ENCODE measurements at regions not wholly inside any gene's neighbourhood (a gene's known extent, or its start where the extent isn't known, plus 50 kb on each side); places are given as distances from the start of the nearest gene placed in this dataset.
"Not testable (repeated sequence)": the region's sequence is repeated elsewhere in the genome, so short reads cannot be mapped to it uniquely, and the experiment has no call there.

- DNase-seq: not testable (repeated sequence)
Measured at GRCh38 chr7:9919-10318, 182.5 kb upstream of the FAM20C start.

- not testable (repeated sequence) for DNase-seq
Measured at GRCh38 chr7:32565-33280, 159.6 kb upstream of the FAM20C start.

DNA sequence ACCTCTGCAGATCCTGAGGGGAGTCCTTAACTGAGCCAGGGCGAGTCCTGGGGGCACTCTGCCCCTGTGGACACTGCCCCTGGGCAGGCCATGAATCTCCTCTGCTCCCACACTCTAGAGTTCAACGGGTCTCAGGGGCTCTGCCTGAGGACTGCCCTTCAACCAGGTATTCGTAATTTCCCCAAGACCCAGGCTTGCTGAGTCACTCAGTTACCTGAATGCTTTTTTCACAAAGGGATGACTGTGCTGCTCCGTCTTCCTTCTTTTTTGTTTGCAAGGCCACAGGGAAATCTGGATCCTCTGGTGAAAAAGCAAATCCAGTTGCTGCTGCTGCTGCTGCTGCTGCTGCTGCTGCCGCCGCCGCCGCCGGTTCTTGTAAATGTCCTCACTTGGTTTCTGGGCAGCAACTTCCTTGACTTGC lies 157.2 kb upstream of the FAM20C start:
- not testable (repeated sequence) for DNase-seq

- not testable (repeated sequence) for DNase-seq
Measured at GRCh38 chr7:36539-36938, 155.8 kb upstream of the FAM20C start.

- not testable (repeated sequence) for DNase-seq
Measured at GRCh38 chr7:37656-38055, 154.7 kb upstream of the FAM20C start.

DNA sequence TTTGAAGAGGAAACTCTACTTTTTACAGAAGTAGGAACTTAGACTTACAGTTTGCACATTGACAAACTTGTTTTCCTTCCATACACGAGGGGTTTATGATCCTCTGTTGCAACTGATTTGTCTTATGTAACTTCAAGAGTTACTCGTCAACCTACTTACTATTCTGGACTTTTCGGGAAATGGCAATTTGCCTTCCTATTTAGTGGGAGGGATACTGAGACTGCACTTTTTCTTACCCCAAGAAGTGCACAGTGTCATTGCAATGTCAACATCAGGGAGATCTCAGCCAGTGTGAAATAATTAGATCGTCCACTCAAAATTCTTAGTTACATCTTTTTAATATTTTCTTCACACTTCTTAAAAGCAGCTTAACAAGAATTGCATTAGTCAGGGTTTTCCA lies 153.9 kb upstream of the FAM20C start:
- not testable (repeated sequence) for DNase-seq

DNA sequence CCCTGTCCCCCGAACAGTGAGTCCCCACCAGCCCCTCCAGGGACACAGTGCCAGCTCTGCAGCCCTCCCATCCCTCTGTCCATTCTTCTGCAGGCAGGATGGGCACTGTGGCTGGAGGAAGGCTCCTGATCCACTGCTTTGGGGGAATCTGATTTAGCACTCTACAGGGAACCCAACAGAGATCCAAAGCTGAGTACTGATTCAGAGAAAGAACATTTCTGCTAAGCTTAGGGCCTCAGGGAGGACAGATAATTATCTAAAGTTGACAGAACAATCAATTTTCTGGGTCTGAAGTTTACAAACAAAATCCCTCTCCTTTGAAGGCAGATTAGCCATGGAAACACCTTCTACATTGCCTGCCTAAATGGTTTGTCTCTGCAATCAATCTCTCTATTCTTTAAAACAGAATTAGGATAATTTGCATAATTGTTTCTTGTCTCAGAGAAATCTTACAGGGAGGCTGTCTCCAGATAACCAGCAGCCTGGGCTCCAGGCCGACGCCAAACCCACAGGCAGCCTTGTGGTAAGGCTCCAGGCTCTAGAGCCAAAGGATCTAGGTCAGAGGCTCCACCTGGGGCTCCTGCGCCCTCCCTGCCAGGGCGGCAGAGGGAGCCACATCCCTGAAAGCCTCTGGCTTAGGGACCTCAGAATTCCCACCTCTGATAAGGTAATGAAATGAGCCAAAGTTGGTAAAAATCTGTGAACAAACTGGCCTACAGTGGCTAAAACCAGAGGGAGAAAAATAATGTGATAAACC lies 152.2 kb upstream of the FAM20C start:
- DNase-seq: peak; percentile 28

DNA sequence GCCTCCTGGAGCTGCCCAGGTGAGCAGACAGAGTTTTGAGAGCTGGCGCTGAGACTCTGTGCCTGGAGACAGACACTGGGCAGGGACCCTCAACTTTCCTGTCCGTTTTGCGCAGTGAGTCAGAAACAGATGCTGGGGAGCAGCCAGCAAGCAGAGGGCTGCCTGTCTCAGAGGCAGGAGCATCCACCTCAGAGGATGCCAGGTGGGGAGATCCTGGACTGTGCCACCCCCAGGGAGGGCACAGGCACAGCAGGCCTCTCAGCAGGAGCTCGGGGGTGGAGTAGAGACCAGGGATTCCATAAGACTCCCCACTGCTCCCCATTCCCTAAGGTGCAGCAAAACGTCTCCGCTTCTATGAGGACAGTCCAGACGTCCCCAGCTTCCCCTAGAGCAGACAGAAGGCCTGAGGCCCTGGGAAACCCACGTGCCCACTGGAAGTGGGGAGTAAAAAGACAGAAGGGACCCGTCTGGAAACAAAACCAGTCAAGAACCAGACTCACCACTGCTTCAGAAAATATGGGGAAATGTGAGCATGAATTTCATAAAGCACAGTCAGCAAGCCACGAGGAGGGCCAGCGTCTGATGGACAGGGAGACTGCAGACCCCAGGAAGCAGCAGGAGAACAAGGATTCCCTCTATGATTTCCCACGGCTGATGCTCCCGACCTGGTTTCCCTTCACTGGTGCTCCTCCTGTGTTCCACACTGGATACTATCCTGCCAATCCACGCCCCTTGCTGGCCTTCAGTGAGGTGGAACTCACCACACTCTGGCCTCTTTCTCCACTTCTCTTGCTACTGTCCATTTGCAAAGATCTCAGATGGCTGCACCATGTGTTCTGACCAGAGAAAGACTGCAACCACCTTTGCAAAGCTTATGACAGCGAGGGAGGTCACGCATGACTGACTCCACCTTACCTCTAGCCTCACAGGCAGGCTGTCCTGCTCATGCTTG lies 151.3 kb upstream of the FAM20C start:
- DNase-seq: no peak

- DNase-seq: no peak
Measured at GRCh38 chr7:41917-42565, 150.3 kb upstream of the FAM20C start.

GRCh38 chr7:43791-44540 lies 148.4 kb upstream of the FAM20C start:
- no peak for DNase-seq

GRCh38 chr7:44541-44896 lies 147.9 kb upstream of the FAM20C start:
- no peak for DNase-seq

DNA sequence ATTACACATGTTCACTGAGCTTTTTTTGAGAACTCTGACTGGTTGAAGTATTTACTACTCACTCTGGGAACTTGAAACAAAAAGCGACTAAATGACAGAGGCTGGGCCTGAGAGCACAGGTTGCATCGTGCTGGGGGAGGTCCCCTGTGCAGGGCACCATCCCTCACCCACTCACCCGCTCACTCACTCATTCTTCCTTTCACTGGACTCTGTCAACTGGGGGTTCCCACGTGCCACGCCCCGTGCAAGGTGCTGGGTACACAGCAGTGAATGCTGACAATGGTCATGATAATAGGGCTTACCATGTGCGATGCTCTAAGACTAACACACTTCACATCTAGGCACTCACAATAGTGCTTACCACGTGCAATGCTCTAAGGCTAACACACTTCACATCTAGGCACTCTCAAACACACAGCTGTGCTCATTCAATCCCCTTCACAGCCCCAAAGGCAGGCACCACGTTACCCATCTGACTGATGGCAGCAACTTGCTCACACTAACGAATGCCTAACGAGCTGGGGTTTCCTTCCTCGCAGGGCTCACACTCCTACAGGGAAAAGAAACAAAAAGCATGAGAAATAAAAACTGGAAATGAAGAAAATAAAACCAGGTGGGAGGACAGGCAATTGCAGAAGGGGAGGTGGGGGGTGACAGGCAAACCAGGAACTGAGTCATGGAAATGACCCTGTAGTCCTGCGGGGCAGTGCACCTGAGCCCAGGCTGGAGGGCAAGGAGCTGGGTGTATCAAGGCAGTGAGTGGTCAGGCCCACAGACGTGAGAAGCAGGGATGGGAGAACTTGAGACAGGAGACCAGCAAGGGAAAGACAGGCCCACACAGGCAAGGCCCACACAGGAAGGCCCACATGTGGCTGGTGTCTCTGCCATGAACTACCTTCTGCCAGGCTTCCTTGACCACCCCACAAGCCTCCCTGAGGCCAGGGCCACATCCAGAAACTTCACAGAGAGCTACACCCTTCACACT lies 147.0 kb upstream of the FAM20C start:
- DNase-seq: no peak

DNA sequence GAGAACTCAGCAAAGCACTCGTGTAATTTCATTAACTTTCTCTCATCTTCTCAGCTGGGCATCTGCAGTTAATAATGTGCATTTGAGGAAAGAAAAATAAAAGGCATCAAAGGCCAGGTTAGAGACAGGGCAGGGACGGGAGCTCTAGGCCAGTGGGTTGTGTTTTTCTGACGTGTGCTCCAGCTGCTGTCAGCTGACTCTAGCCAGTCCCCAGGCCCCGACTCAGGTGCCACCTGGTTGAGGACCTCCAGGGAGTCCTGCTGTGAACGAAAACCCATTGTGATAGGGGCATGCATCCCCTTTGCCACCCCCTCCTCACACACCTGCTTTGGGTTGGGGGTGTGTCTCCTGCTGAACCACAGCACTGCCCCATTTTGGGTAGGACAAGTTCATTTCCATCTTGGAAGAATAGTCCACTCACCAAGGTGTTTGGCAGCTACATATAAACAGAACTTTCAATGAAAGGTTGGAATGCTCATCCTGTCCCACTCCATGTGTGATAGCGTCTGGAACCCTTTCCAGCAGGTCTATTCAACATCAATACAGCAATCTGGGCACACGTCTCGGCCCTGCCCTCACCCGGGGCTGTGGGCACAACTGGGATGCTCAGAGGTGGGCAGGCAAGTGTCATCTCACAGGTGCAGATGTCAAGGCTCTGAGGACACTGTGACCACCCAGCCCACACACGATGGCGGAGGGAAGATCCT lies 146.1 kb upstream of the FAM20C start:
- DNase-seq: no peak

DNA sequence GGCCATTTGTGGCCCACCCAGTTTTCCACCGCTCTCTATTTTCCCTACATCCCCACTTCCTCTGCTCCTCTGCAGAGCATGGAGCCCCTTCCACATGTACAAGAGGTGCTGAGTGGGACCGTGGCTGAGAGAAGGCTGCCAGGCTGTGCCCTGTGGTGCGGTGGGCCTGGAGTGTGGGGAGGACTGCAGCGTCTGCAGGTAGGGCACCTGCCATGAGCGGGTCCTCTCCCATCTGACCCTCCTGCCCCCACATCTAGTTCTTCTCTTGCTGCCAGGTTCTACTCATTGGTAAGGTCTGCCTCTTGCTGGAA lies 145.6 kb upstream of the FAM20C start:
- no peak for DNase-seq

GRCh38 chr7:51456-52068 lies 140.8 kb upstream of the FAM20C start:
- no peak for DNase-seq

DNA sequence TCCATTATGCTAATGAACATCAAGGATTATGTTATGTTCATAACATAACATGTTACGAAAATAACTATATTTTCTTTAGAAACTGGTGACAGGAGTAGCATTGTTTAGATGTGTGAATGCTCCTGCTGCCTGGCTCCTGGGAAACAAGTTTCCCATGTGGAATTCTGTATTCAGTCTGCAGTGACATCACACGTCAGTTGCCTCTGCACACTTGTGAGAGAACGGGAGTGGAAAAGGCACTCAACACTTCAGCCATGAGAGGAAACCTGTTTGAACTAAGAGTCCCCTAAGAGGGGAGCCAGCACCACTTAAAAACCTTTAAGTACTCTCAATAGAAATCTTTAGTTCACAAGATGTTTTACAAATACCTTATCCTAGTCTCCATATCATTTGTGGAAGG lies 140.3 kb upstream of the FAM20C start:
- no peak for DNase-seq

DNA sequence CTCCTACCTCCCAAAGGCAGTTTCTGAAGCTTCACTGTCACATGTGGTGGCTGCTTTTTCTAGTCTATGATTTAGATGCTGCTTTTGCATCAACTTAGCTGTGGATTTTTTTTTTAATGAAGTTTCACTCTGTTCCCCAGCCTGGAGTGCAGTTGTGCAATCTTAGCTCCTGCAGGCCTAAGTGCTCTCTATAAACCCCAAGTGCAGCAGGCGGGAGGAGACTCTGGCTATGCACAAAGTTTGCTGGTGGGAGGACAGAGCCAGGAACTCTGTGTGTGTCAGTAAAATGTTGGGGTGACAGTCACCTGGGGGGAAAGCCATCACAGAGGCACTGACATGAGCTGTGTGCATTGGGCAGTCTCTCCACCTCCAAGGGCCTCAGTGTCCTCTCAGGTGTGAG lies 138.8 kb upstream of the FAM20C start:
- DNase-seq: no peak

GRCh38 chr7:54615-55014 lies 137.8 kb upstream of the FAM20C start:
- no peak for DNase-seq

DNA sequence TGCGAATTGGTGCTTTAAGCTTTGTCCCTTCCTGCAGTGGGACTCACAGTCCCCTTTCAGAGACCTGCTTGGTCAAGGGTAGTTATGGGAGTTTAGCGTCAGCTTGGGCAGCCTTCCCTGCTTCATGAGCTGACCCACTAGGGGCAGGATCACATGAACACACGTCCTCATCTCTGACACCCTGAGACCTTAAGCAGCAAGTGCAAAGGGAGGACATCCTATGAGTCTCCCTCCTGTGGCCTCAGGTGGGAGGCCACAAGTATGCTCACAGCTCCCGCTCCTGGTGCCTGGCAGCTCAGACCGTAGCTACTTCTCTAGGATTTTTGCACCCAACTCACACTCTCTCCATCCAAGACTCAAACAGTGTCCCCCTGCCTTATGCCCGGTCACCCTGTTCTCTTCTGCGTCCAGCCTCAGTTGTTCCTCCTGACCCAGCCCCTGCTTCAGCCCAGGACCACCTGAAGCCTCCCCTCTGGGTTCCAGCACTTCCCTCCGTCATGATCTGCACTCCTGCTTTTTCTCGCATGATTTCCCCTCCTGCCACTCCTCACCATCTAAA lies 136.6 kb upstream of the FAM20C start:
- no peak for DNase-seq

Data from fibroblast of upper back skin (primary cell).